OCI-LY7 (cell line): ENCODE measurements at regions not wholly inside any gene's neighbourhood (a gene's known extent, or its start where the extent isn't known, plus 50 kb on each side); places are given as distances from the start of the nearest gene placed in this dataset.

Experiments
- CTCF ChIP-seq: fragments of 200-600 bp; sonication (generic); conservative IDR thresholded peaks from 2 replicates; pipeline ENCODE4 v1.5.1; 2014; ENCODE audit warnings: mild to moderate bottlenecking, antibody characterized with exemption, low read length, moderate library complexity, mixed read lengths
- EZH2phosphoT487 ChIP-seq: fragments of 200-600 bp; sonication (generic); IDR thresholded peaks from 2 replicates; pipeline ENCODE4 v1.6.1; 2018; ENCODE audit warnings: low read depth, borderline replicate concordance, mild to moderate bottlenecking, mixed run types, antibody characterized with exemption, low read length, moderate library complexity, mixed read lengths

- TF ChIP-seq CTCF (no peak), EZH2phosphoT487 (no peak)
These were observed 102.4 kb upstream of the OR4F16 start for GRCh38 chr1:788835-789234.
